B cell (primary cell): ENCODE measurements at regions not wholly inside any gene's neighbourhood (a gene's known extent, or its start where the extent isn't known, plus 50 kb on each side); places are given as distances from the start of the nearest gene placed in this dataset.

ENCODE experiments used
- ATAC-seq: fragments of 200-7000 bp; cut with Tn5 transposase; one replicate; pipeline ENCODE4 v1.10.0; 2021; ENCODE audit warnings: low read depth, mild to moderate bottlenecking, moderate number of reproducible peaks, moderate library complexity
- CTCF ChIA-PET: fragments of 350-600 bp; sonication (Branson Sonifier 250); formaldehyde crosslinking; loops from one replicate; lab custom pipeline; 2021; ENCODE audit warnings: antibody characterized with exemption, inconsistent platforms; lab: Charles Lee
- POLR2A ChIA-PET: fragments of 350-600 bp; sonication (Branson Sonifier 250); formaldehyde crosslinking; loops from one replicate; lab custom pipeline; 2021; ENCODE audit warnings: antibody characterized with exemption; lab: Charles Lee
- DNase-seq: peaks from one replicate; pipeline ENCODE4 v3.0.0; 2013
- H2AFZ ChIP-seq: 2 replicates; pipeline ENCODE4 v1.6.1; 2012; ENCODE audit warnings: mild to moderate bottlenecking, low read depth, low read length; ENCODE audit not compliant: insufficient read depth, poor library complexity, severe bottlenecking
- H3K27ac ChIP-seq, 2 donors: 1 replicate in 1 of 2; 2 replicates in 1 of 2; pipeline ENCODE4 v1.5.1; 2012 to 2013; ENCODE audit warnings: low read length in 2 of 2, mild to moderate bottlenecking in 2 of 2, moderate library complexity in 1 of 2
- H3K27me3 ChIP-seq, 4 experiments: fragments of 200-600 bp in 1 of 4; sonication (generic) in 1 of 4; replicated peaks in 1 of 4; 1 replicate in 2 of 4; 2 replicates in 2 of 4; pipeline versions ENCODE4 v1.6.1 to v1.7.0; 2013 to 2016; ENCODE audit warnings: low read length in 3 of 4, mild to moderate bottlenecking in 2 of 4, mixed read lengths in 1 of 4, moderate library complexity in 1 of 4; ENCODE audit not compliant: insufficient read depth in 4 of 4, control insufficient read depth in 3 of 4; ENCODE audit errors: control extremely low read depth in 1 of 4
- H3K36me3 ChIP-seq, 2 experiments: replicated peaks in 1 of 2; 1 replicate in 1 of 2; 2 replicates in 1 of 2; pipeline versions ENCODE4 v1.6.1 to v1.7.1; 2013; ENCODE audit warnings: low read length in 1 of 2; ENCODE audit not compliant: insufficient read depth in 2 of 2, control insufficient read depth in 1 of 2; ENCODE audit errors: control extremely low read depth in 1 of 2, extremely low read depth in 1 of 2
- H3K4me1 ChIP-seq, 2 donors: fragments of 200-600 bp in 1 of 2; sonication (generic) in 1 of 2; 1 replicate in 1 of 2; 2 replicates in 1 of 2; pipeline versions ENCODE4 v1.5.1 to v1.6.1; 2013 to 2017; ENCODE audit warnings: low read length in 2 of 2; ENCODE audit not compliant: control insufficient read depth in 2 of 2, insufficient read depth in 2 of 2
- H3K4me2 ChIP-seq: replicated peaks from 2 replicates; pipeline ENCODE3; 2012; ENCODE audit warnings: mild to moderate bottlenecking, low read depth, low read length; ENCODE audit not compliant: poor library complexity, severe bottlenecking
- H3K4me3 ChIP-seq, 5 experiments: fragments of 200-600 bp in 1 of 5; sonication (generic) in 1 of 5; 1 replicate in 3 of 5; 2 replicates in 2 of 5; pipeline versions ENCODE4 v1.5.1 to v1.7.0; 2011 to 2016; ENCODE audit warnings: low read length in 4 of 5, mild to moderate bottlenecking in 4 of 5, low read depth in 2 of 5, control low read depth in 1 of 5, moderate library complexity in 1 of 5; ENCODE audit not compliant: insufficient read depth in 1 of 5; ENCODE audit errors: control extremely low read depth in 1 of 5, extremely low read depth in 1 of 5
- H3K79me2 ChIP-seq: fragments of 200-600 bp; sonication (generic); one replicate; pipeline ENCODE4 v1.6.0; 2016; ENCODE audit warnings: low read length; ENCODE audit not compliant: control insufficient read depth, insufficient read depth
- H3K9ac ChIP-seq: fragments of 200-600 bp; sonication (generic); 2 replicates; pipeline ENCODE4 v1.6.1; 2017; ENCODE audit warnings: mild to moderate bottlenecking, low read length, moderate library complexity
- H3K9me3 ChIP-seq, 3 donors: one replicate each; pipeline versions ENCODE4 v1.6.1 to v1.7.1; 2013; ENCODE audit warnings: low read length in 2 of 3; ENCODE audit not compliant: control insufficient read depth in 2 of 3, insufficient read depth in 1 of 3; ENCODE audit errors: control extremely low read depth in 1 of 3
- H4K20me1 ChIP-seq: 2 replicates; pipeline ENCODE4 v1.6.0; 2012; ENCODE audit warnings: mild to moderate bottlenecking, low read length; ENCODE audit not compliant: insufficient read depth, control insufficient read depth, poor library complexity, severe bottlenecking
- H3K27ac Mint-ChIP-seq: one replicate; pipeline ENCODE4 v1.8.0; 2021; ENCODE audit warnings: mixed read lengths
- H3K27me3 Mint-ChIP-seq: one replicate; pipeline ENCODE4 v1.8.0; 2021; ENCODE audit warnings: mixed read lengths
- H3K4me1 Mint-ChIP-seq: one replicate; pipeline ENCODE4 v1.8.0; 2021; ENCODE audit warnings: mixed read lengths
- H3K4me3 Mint-ChIP-seq: one replicate; pipeline ENCODE4 v1.8.0; 2021; ENCODE audit warnings: mixed read lengths
- H3K9me3 Mint-ChIP-seq: one replicate; pipeline ENCODE4 v1.8.0; 2022; ENCODE audit warnings: mixed read lengths; ENCODE audit not compliant: insufficient read depth
- EZH2 ChIP-seq: IDR thresholded peaks from 2 replicates; pipeline ENCODE4 v1.6.1; 2012; ENCODE audit warnings: borderline replicate concordance, low read depth, mild to moderate bottlenecking, moderate library complexity, low read length; ENCODE audit not compliant: insufficient read depth, poor library complexity, severe bottlenecking
- WGBS: methylation state at CpG from one replicate; pipeline ENCODE4 v1.1.5; 2013; ENCODE audit warnings: missing lambda C conversion rate; ENCODE audit not compliant: insufficient coverage; 5-methylcytosine and 5-hydroxymethylcytosine counted together
- intact Hi-C: fragments of 100-400 bp; cut with micrococcal nuclease; formaldehyde crosslinking; loops from one replicate; pipeline ENCODE4 v1.10.0; 2022
- TF ChIP-seq, protein P1 (sequence below): fragments of 200-600 bp; IDR thresholded peaks from one replicate; pipeline ENCODE4 v1.8.0; 2022; ENCODE audit warnings: antibody characterized with exemption, mild to moderate bottlenecking

DNA sequence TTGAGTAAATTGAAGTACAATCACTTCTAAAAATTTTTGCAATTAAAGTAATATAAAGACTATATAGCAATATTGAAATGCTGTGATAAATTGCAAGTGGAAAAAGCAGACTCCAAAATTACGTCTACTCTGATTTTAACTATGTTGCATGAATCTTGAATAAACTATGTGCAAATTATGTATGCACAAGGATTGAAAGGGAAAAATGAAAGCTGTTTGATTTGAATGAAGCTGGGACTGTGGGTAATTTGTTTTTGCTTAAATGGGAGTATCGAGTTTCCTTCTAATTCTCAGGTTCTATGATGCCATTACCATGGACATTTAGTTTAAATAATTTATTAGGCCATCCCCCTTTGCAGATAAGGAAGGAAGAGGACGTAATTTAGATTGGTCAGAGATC is 198.7 kb upstream of the MYLIP start:
- H2AFZ ChIP-seq = no peak overlapping the region
- ATAC-seq (no peak), DNase-seq (no peak)
- no peaks in the 10 kb centered on the region for H3K36me3 ChIP-seq
- H3K27ac ChIP-seq = no peak overlapping the region
- POLR2A ChIA-PET = no interaction called here
- no peaks in the 10 kb centered on the region for H3K79me2 ChIP-seq
- intact Hi-C loops = loop anchor here (10.0 kb wide), 1 partner anchor 55 kb away; no protein-coding TSS in a partner anchor
- no peaks in the 10 kb centered on the region for H3K4me1 ChIP-seq
- Mint-ChIP-seq H3K4me3 (no peak overlapping the region), H3K27ac (no peak overlapping the region), H3K9me3 (peaks cover 11% of the 10 kb centered on the region), H3K27me3 (no peaks in the 10 kb centered on the region), H3K4me1 (no peaks in the 10 kb centered on the region)
- H3K9ac ChIP-seq = no peak overlapping the region
- H4K20me1 ChIP-seq = no peaks in the 10 kb centered on the region
- peaks cover 0 to 25% (median 14%) of the 10 kb centered on the region in 3 donors for H3K9me3 ChIP-seq
- H3K27me3 ChIP-seq = no peaks in the 10 kb centered on the region
- WGBS = no CpG with 5 or more reads among the region's 3 CpGs
- no peak overlapping the region for H3K4me3 ChIP-seq
- CTCF ChIA-PET = no interaction called here
- no peak overlapping the region for H3K4me2 ChIP-seq
- TF ChIP-seq, protein P1, sequence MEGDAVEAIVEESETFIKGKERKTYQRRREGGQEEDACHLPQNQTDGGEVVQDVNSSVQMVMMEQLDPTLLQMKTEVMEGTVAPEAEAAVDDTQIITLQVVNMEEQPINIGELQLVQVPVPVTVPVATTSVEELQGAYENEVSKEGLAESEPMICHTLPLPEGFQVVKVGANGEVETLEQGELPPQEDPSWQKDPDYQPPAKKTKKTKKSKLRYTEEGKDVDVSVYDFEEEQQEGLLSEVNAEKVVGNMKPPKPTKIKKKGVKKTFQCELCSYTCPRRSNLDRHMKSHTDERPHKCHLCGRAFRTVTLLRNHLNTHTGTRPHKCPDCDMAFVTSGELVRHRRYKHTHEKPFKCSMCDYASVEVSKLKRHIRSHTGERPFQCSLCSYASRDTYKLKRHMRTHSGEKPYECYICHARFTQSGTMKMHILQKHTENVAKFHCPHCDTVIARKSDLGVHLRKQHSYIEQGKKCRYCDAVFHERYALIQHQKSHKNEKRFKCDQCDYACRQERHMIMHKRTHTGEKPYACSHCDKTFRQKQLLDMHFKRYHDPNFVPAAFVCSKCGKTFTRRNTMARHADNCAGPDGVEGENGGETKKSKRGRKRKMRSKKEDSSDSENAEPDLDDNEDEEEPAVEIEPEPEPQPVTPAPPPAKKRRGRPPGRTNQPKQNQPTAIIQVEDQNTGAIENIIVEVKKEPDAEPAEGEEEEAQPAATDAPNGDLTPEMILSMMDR = no peak
- TF ChIP-seq EZH2 = no peak

- WGBS = no CpG with 5 or more reads among the region's 1 CpG
- H3K27me3 ChIP-seq = no peaks in the 10 kb centered on the region
- intact Hi-C loops = loop anchor here (10.0 kb wide), 1 partner anchor 55 kb away; no protein-coding TSS in a partner anchor
- no peak overlapping the region for H3K4me3 ChIP-seq
- H3K9me3 Mint-ChIP-seq = peaks cover 11% of the 10 kb centered on the region
- H3K4me1 Mint-ChIP-seq = no peaks in the 10 kb centered on the region
- TF ChIP-seq, protein P1 = no peak
- TF ChIP-seq EZH2 = no peak
- no peak overlapping the region for H3K27ac ChIP-seq
- no peaks in the 10 kb centered on the region for H3K79me2 ChIP-seq
- ChIA-PET CTCF (no interaction called here), POLR2A (no interaction called here)
- no peaks in the 10 kb centered on the region for H3K36me3 ChIP-seq
- DNase-seq (no peak), ATAC-seq (no peak)
- H3K4me3 Mint-ChIP-seq = no peak overlapping the region
- no peaks in the 10 kb centered on the region for H3K4me1 ChIP-seq
- H3K9ac ChIP-seq = no peak overlapping the region
- no peak overlapping the region for H3K4me2 ChIP-seq
- H3K27me3 Mint-ChIP-seq = no peaks in the 10 kb centered on the region
- no peak overlapping the region for H2AFZ ChIP-seq
- peaks cover 0 to 25% (median 14%) of the 10 kb centered on the region in 3 donors for H3K9me3 ChIP-seq
- H4K20me1 ChIP-seq = no peaks in the 10 kb centered on the region
- no peak overlapping the region for H3K27ac Mint-ChIP-seq
These were observed 199.2 kb upstream of the MYLIP start for GRCh38 chr6:15929685-15930084.
